ENCODE measurements at regions not wholly inside any gene's neighbourhood (a gene's known extent, or its start where the extent isn't known, plus 50 kb on each side); places are given as distances from the start of the nearest gene placed in this dataset.
"Not testable (repeated sequence)": the region's sequence is repeated elsewhere in the genome, so short reads cannot be mapped to it uniquely, and the experiment has no call there.

- H3K27me3 ChIP-seq (ENCODE audit: control insufficient read depth, insufficient read depth, low read length): no peaks in the 10 kb centered on the region
- DNase-seq (ENCODE audit: low read depth, low spot score): no peak
- no peaks in the 10 kb centered on the region for H3K9me3 ChIP-seq (ENCODE audit: control insufficient read depth, insufficient read depth, low read length)
- H3K4me3 ChIP-seq (ENCODE audit: low read length): no peak overlapping the region
- H3K36me3 ChIP-seq (ENCODE audit: control insufficient read depth, insufficient read depth, low read length): no peaks in the 10 kb centered on the region
- no CpG with 5 or more reads among the region's 2 CpGs for WGBS (ENCODE audit: insufficient coverage, insufficient read length)
- no peak overlapping the region for H3K27ac ChIP-seq (ENCODE audit: low read length)
- H3K4me1 ChIP-seq (ENCODE audit: control insufficient read depth, insufficient read depth, low read length): no peaks in the 10 kb centered on the region; the same call in 1 of the 2 replicates
Measured at GRCh38 chr2:118580107-118580506, 267.3 kb downstream of the EN1 start.

- Histone ChIP-seq H3K36me3 (ENCODE audit: control insufficient read depth, insufficient read depth, low read length) (no peaks in the 10 kb centered on the region), H3K4me1 (ENCODE audit: control insufficient read depth, insufficient read depth, low read length) (no peaks in the 10 kb centered on the region), H3K27me3 (ENCODE audit: control insufficient read depth, insufficient read depth, low read length) (no peaks in the 10 kb centered on the region), H3K27ac (ENCODE audit: low read length) (no peak overlapping the region), H3K4me3 (ENCODE audit: low read length) (no peak overlapping the region), H3K9me3 (ENCODE audit: control insufficient read depth, insufficient read depth, low read length) (no peaks in the 10 kb centered on the region)
- no peak for DNase-seq (ENCODE audit: low read depth, low spot score)
- WGBS (ENCODE audit: insufficient coverage, insufficient read length): no CpG with 5 or more reads among the region's 2 CpGs
Measured at GRCh38 chr2:118577202-118577601, 270.2 kb downstream of the EN1 start.

GRCh38 chr2:118576109-118576855 is 271.2 kb downstream of the EN1 start:
- Histone ChIP-seq H3K4me1 (ENCODE audit: control insufficient read depth, insufficient read depth, low read length) (0 out of 2 replicates have a peak, but pooled peaks cover 1% of the 10 kb centered on the region), H3K27me3 (ENCODE audit: control insufficient read depth, insufficient read depth, low read length) (no peaks in the 10 kb centered on the region), H3K36me3 (ENCODE audit: control insufficient read depth, insufficient read depth, low read length) (no peaks in the 10 kb centered on the region), H3K9me3 (ENCODE audit: control insufficient read depth, insufficient read depth, low read length) (no peaks in the 10 kb centered on the region), H3K4me3 (ENCODE audit: low read length) (no peak overlapping the region), H3K27ac (ENCODE audit: low read length) (no peak overlapping the region)
- DNase-seq (ENCODE audit: low read depth, low spot score): no peak
- no CpG with 5 or more reads among the region's 3 CpGs for WGBS (ENCODE audit: insufficient coverage, insufficient read length)

GRCh38 chr2:118572380-118572779 is 275.1 kb downstream of the EN1 start:
- H3K9me3 ChIP-seq (ENCODE audit: control insufficient read depth, insufficient read depth, low read length); H3K36me3 ChIP-seq (ENCODE audit: control insufficient read depth, insufficient read depth, low read length); H3K4me1 ChIP-seq (ENCODE audit: control insufficient read depth, insufficient read depth, low read length); DNase-seq (ENCODE audit: low read depth, low spot score); H3K27me3 ChIP-seq (ENCODE audit: control insufficient read depth, insufficient read depth, low read length); H3K27ac ChIP-seq (ENCODE audit: low read length); H3K4me3 ChIP-seq (ENCODE audit: low read length): not testable (repeated sequence)
- WGBS (ENCODE audit: insufficient coverage, insufficient read length): no CpG with 5 or more reads among the region's 6 CpGs

- H3K9me3 ChIP-seq (ENCODE audit: control insufficient read depth, insufficient read depth, low read length): no peaks in the 10 kb centered on the region
- H3K36me3 ChIP-seq (ENCODE audit: control insufficient read depth, insufficient read depth, low read length): no peaks in the 10 kb centered on the region
- WGBS (ENCODE audit: insufficient coverage, insufficient read length): no CpG with 5 or more reads among the region's 2 CpGs
- DNase-seq (ENCODE audit: low read depth, low spot score): no peak
- H3K4me3 ChIP-seq (ENCODE audit: low read length): no peak overlapping the region
- H3K27me3 ChIP-seq (ENCODE audit: control insufficient read depth, insufficient read depth, low read length): no peaks in the 10 kb centered on the region
- no peak overlapping the region for H3K27ac ChIP-seq (ENCODE audit: low read length)
- 0 out of 2 replicates have a peak, but pooled peaks cover 1% of the 10 kb centered on the region for H3K4me1 ChIP-seq (ENCODE audit: control insufficient read depth, insufficient read depth, low read length)
Measured at GRCh38 chr2:118569876-118570535, 277.4 kb downstream of the EN1 start.

- WGBS (ENCODE audit: insufficient coverage, insufficient read length): no CpG with 5 or more reads among the region's 5 CpGs
- Histone ChIP-seq H3K27me3 (ENCODE audit: control insufficient read depth, insufficient read depth, low read length) (no peaks in the 10 kb centered on the region), H3K4me3 (ENCODE audit: low read length) (no peak overlapping the region), H3K27ac (ENCODE audit: low read length) (no peak overlapping the region), H3K36me3 (ENCODE audit: control insufficient read depth, insufficient read depth, low read length) (no peaks in the 10 kb centered on the region), H3K4me1 (ENCODE audit: control insufficient read depth, insufficient read depth, low read length) (0 out of 2 replicates have a peak, but pooled peaks cover 1% of the 10 kb centered on the region), H3K9me3 (ENCODE audit: control insufficient read depth, insufficient read depth, low read length) (no peaks in the 10 kb centered on the region)
- no peak for DNase-seq (ENCODE audit: low read depth, low spot score)
Measured at GRCh38 chr2:118568700-118569099, 278.7 kb downstream of the EN1 start.

- Histone ChIP-seq H3K4me3 (ENCODE audit: low read length) (no peak overlapping the region), H3K36me3 (ENCODE audit: control insufficient read depth, insufficient read depth, low read length) (no peaks in the 10 kb centered on the region), H3K27me3 (ENCODE audit: control insufficient read depth, insufficient read depth, low read length) (no peaks in the 10 kb centered on the region), H3K27ac (ENCODE audit: low read length) (no peak overlapping the region), H3K9me3 (ENCODE audit: control insufficient read depth, insufficient read depth, low read length) (no peaks in the 10 kb centered on the region), H3K4me1 (ENCODE audit: control insufficient read depth, insufficient read depth, low read length) (no peaks in the 10 kb centered on the region)
- WGBS (ENCODE audit: insufficient coverage, insufficient read length): no CpG with 5 or more reads among the region's 5 CpGs
- DNase-seq (ENCODE audit: low read depth, low spot score): no peak
Measured at GRCh38 chr2:118565786-118566540, 281.5 kb downstream of the EN1 start.

GRCh38 chr2:118565301-118565700 is 282.1 kb downstream of the EN1 start:
- no peaks in the 10 kb centered on the region for H3K36me3 ChIP-seq (ENCODE audit: control insufficient read depth, insufficient read depth, low read length)
- no peak for DNase-seq (ENCODE audit: low read depth, low spot score)
- H3K27ac ChIP-seq (ENCODE audit: low read length): no peak overlapping the region
- H3K4me3 ChIP-seq (ENCODE audit: low read length): no peak overlapping the region
- H3K27me3 ChIP-seq (ENCODE audit: control insufficient read depth, insufficient read depth, low read length): no peaks in the 10 kb centered on the region
- no peaks in the 10 kb centered on the region for H3K9me3 ChIP-seq (ENCODE audit: control insufficient read depth, insufficient read depth, low read length)
- H3K4me1 ChIP-seq (ENCODE audit: control insufficient read depth, insufficient read depth, low read length): peaks cover under 1% of the 10 kb centered on the region; the same call in 1 of the 2 replicates
- no CpG with 5 or more reads among the region's 6 CpGs for WGBS (ENCODE audit: insufficient coverage, insufficient read length)

- no peak for DNase-seq (ENCODE audit: low read depth, low spot score)
- H3K27ac ChIP-seq (ENCODE audit: low read length): no peak overlapping the region
- no peaks in the 10 kb centered on the region for H3K36me3 ChIP-seq (ENCODE audit: control insufficient read depth, insufficient read depth, low read length)
- no peaks in the 10 kb centered on the region for H3K9me3 ChIP-seq (ENCODE audit: control insufficient read depth, insufficient read depth, low read length)
- H3K4me3 ChIP-seq (ENCODE audit: low read length): no peak overlapping the region
- peaks cover 2% of the 10 kb centered on the region; the same call in 1 of the 2 replicates for H3K4me1 ChIP-seq (ENCODE audit: control insufficient read depth, insufficient read depth, low read length)
- no peaks in the 10 kb centered on the region for H3K27me3 ChIP-seq (ENCODE audit: control insufficient read depth, insufficient read depth, low read length)
- WGBS (ENCODE audit: insufficient coverage, insufficient read length): no CpG with 5 or more reads among the region's 5 CpGs
Measured at GRCh38 chr2:118562144-118562543, 285.3 kb downstream of the EN1 start.

- no peak overlapping the region for H3K27ac ChIP-seq (ENCODE audit: low read length)
- peaks cover 2% of the 10 kb centered on the region; the same call in 1 of the 2 replicates for H3K4me1 ChIP-seq (ENCODE audit: control insufficient read depth, insufficient read depth, low read length)
- no peaks in the 10 kb centered on the region for H3K9me3 ChIP-seq (ENCODE audit: control insufficient read depth, insufficient read depth, low read length)
- no CpG with 5 or more reads among the region's 1 CpG for WGBS (ENCODE audit: insufficient coverage, insufficient read length)
- H3K27me3 ChIP-seq (ENCODE audit: control insufficient read depth, insufficient read depth, low read length): no peaks in the 10 kb centered on the region
- no peaks in the 10 kb centered on the region for H3K36me3 ChIP-seq (ENCODE audit: control insufficient read depth, insufficient read depth, low read length)
- H3K4me3 ChIP-seq (ENCODE audit: low read length): no peak overlapping the region
- no peak for DNase-seq (ENCODE audit: low read depth, low spot score)
Measured at GRCh38 chr2:118558846-118559245, 288.6 kb downstream of the EN1 start.
